SU-DHL-6 (cell line): ENCODE measurements at regions not wholly inside any gene's neighbourhood (a gene's known extent, or its start where the extent isn't known, plus 50 kb on each side); places are given as distances from the start of the nearest gene placed in this dataset.

Experiments used
- H2AFZ ChIP-seq: fragments of 200-600 bp; sonication (generic); 2 replicates; pipeline ENCODE4 v1.6.1; 2014; ENCODE audit warnings: low read depth, mild to moderate bottlenecking, moderate library complexity, mixed read lengths, antibody characterized with exemption, low read length; ENCODE audit not compliant: severe bottlenecking
- H3F3A ChIP-seq: fragments of 200-600 bp; shearing (Covaris generic); 2 replicates; pipeline ENCODE4 v1.6.0; 2016; ENCODE audit warnings: antibody characterized with exemption, mild to moderate bottlenecking; ENCODE audit not compliant: insufficient read depth
- H3K27ac ChIP-seq: fragments of 200-600 bp; sonication (generic); 2 replicates; pipeline ENCODE4 v1.5.1; 2016; ENCODE audit warnings: low read depth, mild to moderate bottlenecking, low read length, moderate library complexity, mixed read lengths
- H3K27me3 ChIP-seq: fragments of 200-600 bp; sonication (generic), shearing (Covaris generic); 2 replicates; pipeline ENCODE4 v1.6.0; 2014; ENCODE audit warnings: mild to moderate bottlenecking, low read length
- H3K36me3 ChIP-seq: fragments of 200-600 bp; sonication (generic); 2 replicates; pipeline ENCODE4 v1.6.1; 2014; ENCODE audit warnings: mild to moderate bottlenecking, low read length, mixed read lengths
- H3K4me2 ChIP-seq: fragments of 300-600, 200-600 bp; shearing (Covaris generic), sonication (generic); 2 replicates; pipeline ENCODE4 v1.6.0; 2014; ENCODE audit warnings: low read length, low read depth, mild to moderate bottlenecking; ENCODE audit not compliant: poor library complexity, severe bottlenecking
- H3K4me3 ChIP-seq: fragments of 200-600 bp; sonication (generic); 2 replicates; pipeline ENCODE4 v1.5.1; 2014; ENCODE audit warnings: antibody characterized with exemption, low read length, mild to moderate bottlenecking, mixed read lengths; ENCODE audit not compliant: insufficient read depth, poor library complexity, severe bottlenecking
- H3K79me2 ChIP-seq: fragments of 200-600 bp; sonication (generic); 2 replicates; pipeline ENCODE4 v1.6.1; 2014; ENCODE audit warnings: mild to moderate bottlenecking, low read length, moderate library complexity; ENCODE audit not compliant: insufficient read depth
- H3K9ac ChIP-seq: fragments of 200-600 bp; sonication (generic); 2 replicates; pipeline ENCODE4 v1.7.0; 2014; ENCODE audit warnings: mild to moderate bottlenecking, low read length
- H3K9me2 ChIP-seq: fragments of 200-600 bp; sonication (generic); replicated peaks from 2 replicates; pipeline ENCODE4 v1.6.1; 2014; ENCODE audit warnings: low read length; ENCODE audit not compliant: insufficient read depth
- H3K9me3 ChIP-seq: fragments of 200-600 bp; sonication (generic); 2 replicates; pipeline ENCODE4 v1.6.1; 2014; ENCODE audit warnings: low read length, mixed read lengths; ENCODE audit not compliant: insufficient read depth
- H4K20me1 ChIP-seq: fragments of 200-600 bp; sonication (generic); 2 replicates; pipeline ENCODE4 v1.6.1; 2014; ENCODE audit warnings: low read depth, mild to moderate bottlenecking, antibody characterized with exemption, low read length, moderate library complexity, mixed read lengths
- CTCF ChIP-seq: fragments of 200-600 bp; sonication (generic); IDR thresholded peaks from one replicate; pipeline ENCODE4 v1.5.1; 2017; ENCODE audit warnings: antibody characterized with exemption, mild to moderate bottlenecking, low read length, moderate library complexity; ENCODE audit not compliant: insufficient read depth, poor library complexity, severe bottlenecking
- EZH2phosphoT487 ChIP-seq: fragments of 200-600 bp; sonication (generic), shearing (Covaris generic); conservative IDR thresholded peaks from 2 replicates; pipeline ENCODE4 v1.6.1; 2018; ENCODE audit warnings: mild to moderate bottlenecking, antibody characterized with exemption, low read length, moderate library complexity, mixed read lengths

GRCh38 chr11:93034723-93035039, 65.2 kb downstream of the MTNR1B start:
- no peaks in the 10 kb centered on the region for H3K9me2 ChIP-seq
- no peak overlapping the region for H2AFZ ChIP-seq
- no peaks in the 10 kb centered on the region for H3K36me3 ChIP-seq
- H3K4me3 ChIP-seq, result no peak overlapping the region
- no peak overlapping the region for H3K4me2 ChIP-seq
- no peak overlapping the region for H3K9ac ChIP-seq
- no peaks in the 10 kb centered on the region for H3K79me2 ChIP-seq
- H3K27me3 ChIP-seq, result no peaks in the 10 kb centered on the region
- H3K9me3 ChIP-seq, result no peaks in the 10 kb centered on the region
- H3F3A ChIP-seq, result no peaks in the 10 kb centered on the region
- TF ChIP-seq CTCF, result no peak
- TF ChIP-seq EZH2phosphoT487, result no peak
- no peaks in the 10 kb centered on the region for H4K20me1 ChIP-seq
- no peak overlapping the region for H3K27ac ChIP-seq

- no peaks in the 10 kb centered on the region for H3K36me3 ChIP-seq
- no peaks in the 10 kb centered on the region for H4K20me1 ChIP-seq
- no peaks in the 10 kb centered on the region for H3K9me3 ChIP-seq
- H3F3A ChIP-seq, result no peaks in the 10 kb centered on the region
- no peak overlapping the region for H3K4me2 ChIP-seq
- no peaks in the 10 kb centered on the region for H3K79me2 ChIP-seq
- H3K27ac ChIP-seq, result no peak overlapping the region
- TF ChIP-seq EZH2phosphoT487, result no peak
- no peak for TF ChIP-seq CTCF
- no peaks in the 10 kb centered on the region for H3K9me2 ChIP-seq
- H3K9ac ChIP-seq, result no peak overlapping the region
- no peak overlapping the region for H2AFZ ChIP-seq
- no peak overlapping the region for H3K4me3 ChIP-seq
- no peaks in the 10 kb centered on the region for H3K27me3 ChIP-seq
These were observed 69.1 kb downstream of the MTNR1B start for GRCh38 chr11:93038521-93038920.

GRCh38 chr11:93039531-93040240, 70.2 kb downstream of the MTNR1B start:
- H4K20me1 ChIP-seq, result no peaks in the 10 kb centered on the region
- no peak for TF ChIP-seq CTCF
- no peak for TF ChIP-seq EZH2phosphoT487
- no peaks in the 10 kb centered on the region for H3K27me3 ChIP-seq
- H3K4me3 ChIP-seq, result no peak overlapping the region
- H3K9ac ChIP-seq, result no peak overlapping the region
- no peak overlapping the region for H3K4me2 ChIP-seq
- no peak overlapping the region for H3K27ac ChIP-seq
- no peak overlapping the region for H2AFZ ChIP-seq
- no peaks in the 10 kb centered on the region for H3K79me2 ChIP-seq
- H3K9me2 ChIP-seq, result no peaks in the 10 kb centered on the region
- no peaks in the 10 kb centered on the region for H3K9me3 ChIP-seq
- no peaks in the 10 kb centered on the region for H3F3A ChIP-seq
- H3K36me3 ChIP-seq, result no peaks in the 10 kb centered on the region
